HG03460 (cell line): ENCODE measurements at regions not wholly inside any gene's neighbourhood (a gene's known extent, or its start where the extent isn't known, plus 50 kb on each side); places are given as distances from the start of the nearest gene placed in this dataset.

ENCODE experiments used
- ATAC-seq: cut with Tn5 transposase; IDR thresholded peaks from one replicate; pipeline ENCODE4 v1.9.1; 2021; ENCODE audit not compliant: unreplicated experiment

- no peak for ATAC-seq
Observed at GRCh38 chr5:107088907-107089306, 581.8 kb downstream of the EFNA5 start.

- no peak for ATAC-seq
Observed at GRCh38 chr5:107085572-107085971, 585.2 kb downstream of the EFNA5 start.

GRCh38 chr5:107074996-107075395 lies 595.7 kb downstream of the EFNA5 start:
- no peak for ATAC-seq

GRCh38 chr5:107072967-107073366 lies 597.8 kb downstream of the EFNA5 start:
- ATAC-seq: no peak

GRCh38 chr5:107072440-107072839 lies 598.3 kb downstream of the EFNA5 start:
- no peak for ATAC-seq

- ATAC-seq: no peak
Observed at GRCh38 chr5:107068782-107069181, 602.0 kb downstream of the EFNA5 start.

GRCh38 chr5:107067395-107067794 lies 603.3 kb downstream of the EFNA5 start:
- no peak for ATAC-seq

- ATAC-seq: no peak
Observed at GRCh38 chr5:107063511-107063910, 607.2 kb downstream of the EFNA5 start.

- ATAC-seq: no peak
Observed at GRCh38 chr5:107058803-107059202, 611.9 kb downstream of the EFNA5 start.

- no peak for ATAC-seq
Observed at GRCh38 chr5:107058235-107058634, 612.5 kb downstream of the EFNA5 start.

GRCh38 chr5:107056278-107056677 lies 614.5 kb downstream of the EFNA5 start:
- no peak for ATAC-seq

- ATAC-seq: no peak
Observed at GRCh38 chr5:107047048-107047447, 623.7 kb downstream of the EFNA5 start.

GRCh38 chr5:107043665-107044064 lies 627.1 kb downstream of the EFNA5 start:
- ATAC-seq: no peak

GRCh38 chr5:107040907-107041306 lies 629.8 kb downstream of the EFNA5 start:
- no peak for ATAC-seq

- ATAC-seq: no peak
Observed at GRCh38 chr5:107032629-107033028, 638.1 kb downstream of the EFNA5 start.

GRCh38 chr5:107028938-107029337 lies 641.8 kb downstream of the EFNA5 start:
- ATAC-seq: no peak

GRCh38 chr5:107025712-107026497 lies 644.8 kb downstream of the EFNA5 start:
- no peak for ATAC-seq

GRCh38 chr5:107023732-107024131 lies 647.0 kb downstream of the EFNA5 start:
- ATAC-seq: no peak

- ATAC-seq: no peak
Observed at GRCh38 chr5:107021575-107021974, 649.2 kb downstream of the EFNA5 start.

GRCh38 chr5:107020626-107021025 lies 650.1 kb downstream of the EFNA5 start:
- no peak for ATAC-seq

- ATAC-seq: no peak
Observed at GRCh38 chr5:107017616-107018015, 653.1 kb downstream of the EFNA5 start.

GRCh38 chr5:107012371-107012770 lies 658.4 kb downstream of the EFNA5 start:
- ATAC-seq: no peak

GRCh38 chr5:107011605-107012004 lies 659.1 kb downstream of the EFNA5 start:
- no peak for ATAC-seq
